ENCODE measurements at regions not wholly inside any gene's neighbourhood (a gene's known extent, or its start where the extent isn't known, plus 50 kb on each side); places are given as distances from the start of the nearest gene placed in this dataset.
"Not testable (repeated sequence)": the region's sequence is repeated elsewhere in the genome, so short reads cannot be mapped to it uniquely, and the experiment has no call there.

DNA sequence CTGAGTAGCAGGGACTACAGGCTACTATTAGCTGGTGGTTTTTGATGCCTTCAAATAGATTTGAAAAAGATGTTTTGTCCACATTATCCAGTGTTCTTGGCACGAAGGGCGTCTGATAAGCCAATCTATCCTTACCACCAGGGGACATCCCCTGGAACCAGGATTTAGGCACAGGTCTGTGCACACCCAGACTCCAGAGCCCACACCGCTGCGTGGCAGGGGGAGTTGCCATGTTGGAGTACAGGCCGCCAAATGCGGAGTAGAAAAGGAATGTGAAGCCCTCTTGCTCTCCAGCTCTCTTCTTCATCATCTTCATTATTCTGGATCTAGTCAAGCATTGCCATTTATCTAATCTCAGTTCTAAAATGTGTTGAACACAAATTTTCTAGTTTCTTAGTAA is 54.3 kb downstream of the RNU1-4 start:
- not testable (repeated sequence) for H3K4me3 ChIP-seq, H3K27me3 ChIP-seq, H3K27ac ChIP-seq, H3K9me3 ChIP-seq, H3K36me3 ChIP-seq, H3K4me1 ChIP-seq
- ATAC-seq (ENCODE audit: low FRiP score in 2 of 2) (peak in 1 of 2 donors; percentile 58), DNase-seq (peak in 1 of 2 donors; percentile 18)
- 86 to 91% methylated on average over 6 of the region's 6 CpGs for WGBS, 2 donors

GRCh38 chr1:16795119-16795518 is 54.8 kb downstream of the RNU1-4 start:
- not testable (repeated sequence) for H3K4me1 ChIP-seq, H3K27me3 ChIP-seq, H3K4me3 ChIP-seq, DNase-seq, H3K27ac ChIP-seq, H3K36me3 ChIP-seq, H3K9me3 ChIP-seq
- 87% methylated on average over 5 of the region's 7 CpGs for WGBS, 2 donors
- peak in 1 of 2 donors; percentile 16 for ATAC-seq (ENCODE audit: low FRiP score in 2 of 2)

- WGBS, 2 donors: 70 to 77% methylated on average over 4 to 8 of the region's 8 CpGs
- H3K4me3 ChIP-seq: not testable (repeated sequence)
- peak in 1 of 2 donors; percentile 29 for DNase-seq
Measured at GRCh38 chr1:16796179-16796578, 55.9 kb downstream of the RNU1-4 start.

GRCh38 chr1:16796625-16797046 is 56.3 kb downstream of the RNU1-4 start:
- ATAC-seq (ENCODE audit: low FRiP score in 2 of 2): peak; percentile 39 to 79
- not testable (repeated sequence) for H3K4me3 ChIP-seq

More at GRCh38 chr1:16796179-16796578, 55.9 kb downstream of the RNU1-4 start:
- H3K9me3 ChIP-seq, H3K27me3 ChIP-seq, H3K4me1 ChIP-seq, H3K36me3 ChIP-seq, H3K27ac ChIP-seq: not testable (repeated sequence)
- ATAC-seq (ENCODE audit: low FRiP score in 2 of 2): peak; percentile 45 to 54

DNA sequence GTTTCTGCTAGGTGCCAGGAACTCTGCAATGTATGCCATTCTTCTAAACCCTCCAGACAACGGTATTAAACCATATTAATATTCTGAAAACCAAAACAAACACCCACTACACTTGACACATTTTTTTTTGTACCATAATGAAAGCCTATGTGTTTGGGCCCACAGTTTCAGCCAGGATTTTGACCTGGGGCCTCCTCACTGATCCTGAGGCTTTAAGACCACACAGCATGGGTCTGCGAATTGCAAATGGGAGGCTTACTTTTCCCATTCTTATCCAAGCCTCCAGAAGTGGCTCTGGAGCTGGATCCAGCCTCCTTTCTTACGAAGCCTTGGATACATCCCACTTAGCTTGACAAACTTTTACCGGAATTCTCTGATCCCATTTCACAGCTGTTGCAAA is 56.7 kb downstream of the RNU1-4 start:
- H3K27me3 ChIP-seq; H3K4me3 ChIP-seq; H3K9me3 ChIP-seq; H3K4me1 ChIP-seq; ATAC-seq (ENCODE audit: low FRiP score in 2 of 2); H3K27ac ChIP-seq; H3K36me3 ChIP-seq; DNase-seq: not testable (repeated sequence)
- WGBS, 2 donors: 69 to 91% methylated on average over 2 to 3 of the region's 4 CpGs

More at GRCh38 chr1:16796625-16797046, 56.3 kb downstream of the RNU1-4 start:
- WGBS, 2 donors: 81 to 85% methylated on average over 9 of the region's 9 CpGs
- H3K4me1 ChIP-seq, DNase-seq, H3K27me3 ChIP-seq, H3K36me3 ChIP-seq, H3K27ac ChIP-seq, H3K9me3 ChIP-seq: not testable (repeated sequence)

DNA sequence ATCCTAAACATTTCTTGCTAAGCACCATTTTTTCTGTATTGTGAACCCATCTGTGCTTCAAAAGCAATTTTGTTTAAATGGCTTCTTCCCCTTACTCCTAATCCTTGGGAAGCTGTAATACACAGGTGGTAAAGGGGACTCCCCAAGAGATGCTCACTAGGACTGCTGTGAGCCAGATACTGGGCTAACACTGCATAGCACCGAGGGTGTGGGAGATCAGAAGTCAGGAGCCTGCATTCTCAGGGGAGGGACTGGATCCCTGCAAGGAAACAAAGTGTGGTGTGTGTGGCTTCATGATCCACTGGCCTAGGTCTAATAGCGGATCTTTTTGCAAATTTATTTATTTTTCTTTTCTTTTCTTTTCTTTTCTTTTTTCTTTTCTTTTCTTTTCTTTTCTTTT is 57.7 kb downstream of the RNU1-4 start:
- not testable (repeated sequence) for H3K4me1 ChIP-seq, H3K27ac ChIP-seq, H3K36me3 ChIP-seq, H3K4me3 ChIP-seq, H3K27me3 ChIP-seq, DNase-seq, H3K9me3 ChIP-seq
- 75 to 88% methylated on average over 2 of the region's 2 CpGs for WGBS, 2 donors
- ATAC-seq (ENCODE audit: low FRiP score in 2 of 2): peak in 1 of 2 donors; percentile 74
